Left ventricle myocardium inferior (tissue), 1 donor: ENCODE measurements at regions not wholly inside any gene's neighbourhood (a gene's known extent, or its start where the extent isn't known, plus 50 kb on each side); places are given as distances from the start of the nearest gene placed in this dataset.
"Not testable (repeated sequence)": the region's sequence is repeated elsewhere in the genome, so short reads cannot be mapped to it uniquely, and the experiment has no call there.

Experiments
- DNase-seq: peaks from one replicate; pipeline ENCODE4 v3.0.0-alpha.2; 2020
- H3K27ac ChIP-seq: fragments of 200-600 bp; replicated peaks from 2 replicates; pipeline ENCODE4 v1.8.0; 2021
- H3K27me3 ChIP-seq: fragments of 200-600 bp; 2 replicates; pipeline ENCODE4 v1.8.0; 2021; ENCODE audit warnings: low read depth
- H3K36me3 ChIP-seq: fragments of 200-600 bp; 2 replicates; pipeline ENCODE4 v1.8.0; 2021
- H3K4me1 ChIP-seq: fragments of 200-600 bp; 2 replicates; pipeline ENCODE4 v1.8.0; 2021
- H3K4me3 ChIP-seq: fragments of 200-600 bp; 2 replicates; pipeline ENCODE4 v1.8.0; 2021; ENCODE audit warnings: mild to moderate bottlenecking, moderate library complexity
- H3K9me3 ChIP-seq: fragments of 200-600 bp; replicated peaks from 2 replicates; pipeline ENCODE4 v1.8.0; 2021
- intact Hi-C: fragments of 100-400 bp; cut with micrococcal nuclease; formaldehyde crosslinking; loops from one replicate; pipeline ENCODE4 v1.11.0; 2022
- TF ChIP-seq, protein P1 (sequence below): fragments of 200-600 bp; IDR thresholded peaks from 2 replicates; pipeline ENCODE4 v1.8.0; 2021; ENCODE audit warnings: antibody characterized with exemption, mild to moderate bottlenecking, borderline replicate concordance
- donor health status: DM: no; HTN: yes; CAD: no; lungs with severe emphysema.

- Histone ChIP-seq H3K9me3 (peaks cover 29% of the 10 kb centered on the region), H3K27ac (no peak overlapping the region), H3K4me1 (no peaks in the 10 kb centered on the region), H3K36me3 (no peaks in the 10 kb centered on the region), H3K27me3 (no peaks in the 10 kb centered on the region), H3K4me3 (no peak overlapping the region)
- TF ChIP-seq, protein P1, sequence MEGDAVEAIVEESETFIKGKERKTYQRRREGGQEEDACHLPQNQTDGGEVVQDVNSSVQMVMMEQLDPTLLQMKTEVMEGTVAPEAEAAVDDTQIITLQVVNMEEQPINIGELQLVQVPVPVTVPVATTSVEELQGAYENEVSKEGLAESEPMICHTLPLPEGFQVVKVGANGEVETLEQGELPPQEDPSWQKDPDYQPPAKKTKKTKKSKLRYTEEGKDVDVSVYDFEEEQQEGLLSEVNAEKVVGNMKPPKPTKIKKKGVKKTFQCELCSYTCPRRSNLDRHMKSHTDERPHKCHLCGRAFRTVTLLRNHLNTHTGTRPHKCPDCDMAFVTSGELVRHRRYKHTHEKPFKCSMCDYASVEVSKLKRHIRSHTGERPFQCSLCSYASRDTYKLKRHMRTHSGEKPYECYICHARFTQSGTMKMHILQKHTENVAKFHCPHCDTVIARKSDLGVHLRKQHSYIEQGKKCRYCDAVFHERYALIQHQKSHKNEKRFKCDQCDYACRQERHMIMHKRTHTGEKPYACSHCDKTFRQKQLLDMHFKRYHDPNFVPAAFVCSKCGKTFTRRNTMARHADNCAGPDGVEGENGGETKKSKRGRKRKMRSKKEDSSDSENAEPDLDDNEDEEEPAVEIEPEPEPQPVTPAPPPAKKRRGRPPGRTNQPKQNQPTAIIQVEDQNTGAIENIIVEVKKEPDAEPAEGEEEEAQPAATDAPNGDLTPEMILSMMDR, result no peak
- intact Hi-C loops, result no loop called here
- DNase-seq, result no peak
Measured at GRCh38 chr4:77263247-77263646, 106.2 kb downstream of the CCNG2 start.

DNA sequence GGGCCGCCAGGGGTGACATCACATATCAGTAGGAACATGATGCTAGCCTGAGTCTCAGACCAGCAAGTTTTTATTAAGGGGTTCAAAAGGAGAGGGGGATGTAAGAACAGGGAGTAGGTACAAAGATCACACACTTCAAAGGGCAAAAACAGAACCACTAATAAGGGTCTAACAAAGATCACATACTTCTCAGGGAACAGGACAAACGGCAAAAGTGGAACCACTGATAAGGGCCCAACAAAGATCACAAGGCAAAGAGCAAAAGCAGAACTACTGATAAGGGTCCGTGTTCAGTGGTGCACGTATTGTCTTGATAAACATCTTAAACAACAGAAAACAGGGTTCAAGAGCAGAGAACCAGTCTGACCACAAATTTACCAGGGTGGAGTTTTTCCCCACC lies 107.0 kb downstream of the CCNG2 start:
- intact Hi-C loops, DNase-seq, H3K27ac ChIP-seq, H3K4me1 ChIP-seq, H3K4me3 ChIP-seq, H3K36me3 ChIP-seq, H3K27me3 ChIP-seq: not testable (repeated sequence)
- peaks cover 29% of the 10 kb centered on the region for H3K9me3 ChIP-seq

DNA sequence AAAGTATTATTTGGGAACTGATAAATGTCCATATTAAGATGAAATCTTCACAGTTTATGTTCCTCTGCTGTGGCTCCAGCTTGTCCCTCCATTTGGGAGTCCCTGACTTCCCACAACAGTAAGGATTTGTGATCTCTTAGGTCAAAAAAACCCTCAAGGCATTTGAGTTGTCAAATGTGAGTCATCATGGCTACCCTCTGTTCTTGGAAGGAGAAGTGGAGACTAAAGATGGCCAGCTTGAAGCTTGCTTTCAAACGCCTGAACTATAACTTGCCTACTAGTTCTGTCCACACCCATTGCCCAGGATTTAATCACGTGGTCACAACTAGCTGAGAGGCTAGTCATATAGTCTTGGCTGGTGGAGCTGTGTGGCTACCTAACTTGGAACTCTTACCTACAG lies 107.8 kb downstream of the CCNG2 start:
- no peak overlapping the region for H3K4me3 ChIP-seq
- no peak overlapping the region for H3K27ac ChIP-seq
- no peak for DNase-seq
- no peaks in the 10 kb centered on the region for H3K4me1 ChIP-seq
- TF ChIP-seq, protein P1, result no peak
- peaks cover 21% of the 10 kb centered on the region for H3K9me3 ChIP-seq
- intact Hi-C loops, result no loop called here
- peaks cover 6% of the 10 kb centered on the region for H3K27me3 ChIP-seq
- no peaks in the 10 kb centered on the region for H3K36me3 ChIP-seq

DNA sequence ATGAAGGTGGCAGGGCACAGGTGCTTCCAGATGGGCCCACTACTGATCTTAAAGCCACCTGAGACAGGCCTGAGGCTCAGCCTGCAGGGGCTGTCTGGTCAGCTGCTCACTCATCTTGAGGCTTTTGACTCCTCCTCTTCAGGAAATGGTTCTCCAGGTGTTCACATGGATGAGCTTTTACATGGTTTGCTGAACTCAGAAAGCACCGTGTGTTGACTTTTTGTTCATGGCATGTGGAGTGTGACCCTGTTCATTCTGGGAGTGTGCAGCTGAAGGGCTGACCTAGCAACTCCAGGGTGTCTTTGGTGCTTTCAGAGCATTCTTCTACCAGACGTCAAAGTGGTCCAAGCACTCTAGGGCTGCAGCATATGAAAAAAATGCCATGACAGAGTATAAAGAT lies 111.1 kb downstream of the CCNG2 start:
- Histone ChIP-seq H3K9me3 (peaks cover 18% of the 10 kb centered on the region), H3K4me1 (no peaks in the 10 kb centered on the region), H3K4me3 (no peak overlapping the region), H3K36me3 (no peaks in the 10 kb centered on the region), H3K27ac (no peak overlapping the region), H3K27me3 (peaks cover 6% of the 10 kb centered on the region)
- DNase-seq, result no peak
- intact Hi-C loops, result no loop called here
- TF ChIP-seq, protein P1, result no peak

GRCh38 chr4:77269505-77269904 lies 112.5 kb downstream of the CCNG2 start:
- peaks cover 6% of the 10 kb centered on the region for H3K27me3 ChIP-seq
- intact Hi-C loops, result no loop called here
- peaks cover 11% of the 10 kb centered on the region for H3K9me3 ChIP-seq
- TF ChIP-seq, protein P1, result no peak
- H3K36me3 ChIP-seq, result no peaks in the 10 kb centered on the region
- no peak overlapping the region for H3K4me3 ChIP-seq
- no peak overlapping the region for H3K27ac ChIP-seq
- no peaks in the 10 kb centered on the region for H3K4me1 ChIP-seq
- DNase-seq, result no peak

DNA sequence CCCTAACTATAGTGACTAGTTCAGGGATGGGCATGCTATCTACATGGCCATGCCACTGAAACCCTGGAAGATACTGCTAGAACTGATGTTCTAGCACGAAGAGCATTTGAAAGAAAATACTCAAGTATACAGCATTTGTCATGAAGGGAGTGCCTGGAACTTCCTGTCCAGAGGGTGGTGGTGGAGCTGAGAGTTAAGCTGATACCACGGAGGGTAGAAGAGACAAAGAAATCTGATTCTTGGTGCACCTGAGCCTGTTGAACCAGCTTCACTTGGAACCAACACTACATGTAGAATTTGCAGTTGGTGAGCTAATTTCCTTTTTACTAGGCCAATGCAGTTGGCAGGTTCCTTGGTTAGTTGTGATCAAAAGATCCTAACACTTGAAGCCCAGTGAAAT lies 116.4 kb downstream of the CCNG2 start:
- intact Hi-C loops, result no loop called here
- H3K4me3 ChIP-seq, result no peak overlapping the region
- no peak overlapping the region for H3K27ac ChIP-seq
- H3K27me3 ChIP-seq, result peaks cover 6% of the 10 kb centered on the region
- DNase-seq, result no peak
- TF ChIP-seq, protein P1, result no peak
- H3K36me3 ChIP-seq, result no peaks in the 10 kb centered on the region
- H3K4me1 ChIP-seq, result no peaks in the 10 kb centered on the region
- H3K9me3 ChIP-seq, result no peaks in the 10 kb centered on the region

GRCh38 chr4:77279114-77279513 lies 122.1 kb downstream of the CCNG2 start:
- H3K9me3 ChIP-seq, H3K27ac ChIP-seq, DNase-seq, H3K36me3 ChIP-seq, H3K4me3 ChIP-seq, H3K4me1 ChIP-seq, intact Hi-C loops: not testable (repeated sequence)
- peaks cover 21% of the 10 kb centered on the region for H3K27me3 ChIP-seq
